Hepatocyte (in vitro differentiated cells): ENCODE measurements at regions not wholly inside any gene's neighbourhood (a gene's known extent, or its start where the extent isn't known, plus 50 kb on each side); places are given as distances from the start of the nearest gene placed in this dataset.

Experiments used
- DNase-seq: peaks from one replicate; pipeline ENCODE4 v3.0.0-alpha.2; 2016; ENCODE audit warnings: low spot score
- H2AFZ ChIP-seq: fragments of 200-600 bp; sonication (generic); 2 replicates; pipeline ENCODE4 v1.6.0; 2016; ENCODE audit warnings: antibody characterized with exemption, mild to moderate bottlenecking
- H3K27ac ChIP-seq: fragments of 200-600 bp; sonication (generic); 2 replicates; pipeline ENCODE4 v1.5.1; 2016; ENCODE audit warnings: mild to moderate bottlenecking
- H3K27me3 ChIP-seq: fragments of 200-600 bp; sonication (generic); 2 replicates; pipeline ENCODE4 v1.6.1; 2016
- H3K36me3 ChIP-seq: fragments of 200-600 bp; sonication (generic); replicated peaks from 2 replicates; pipeline ENCODE4 v1.5.1; 2016; ENCODE audit warnings: low read depth; ENCODE audit not compliant: insufficient read depth
- H3K4me1 ChIP-seq: fragments of 200-600 bp; sonication (generic); 2 replicates; pipeline ENCODE4 v1.5.1; 2016; ENCODE audit warnings: mild to moderate bottlenecking, moderate library complexity; ENCODE audit not compliant: insufficient read depth
- H3K4me2 ChIP-seq: fragments of 200-600 bp; sonication (generic); 2 replicates; pipeline ENCODE4 v1.6.0; 2016
- H3K4me3 ChIP-seq: fragments of 200-600 bp; sonication (generic); 2 replicates; pipeline ENCODE4 v1.5.1; 2016; ENCODE audit warnings: mild to moderate bottlenecking
- H3K79me2 ChIP-seq: fragments of 200-600 bp; sonication (generic); 2 replicates; pipeline ENCODE4 v1.6.0; 2017; ENCODE audit warnings: mild to moderate bottlenecking
- H3K9me2 ChIP-seq: fragments of 200-600 bp; sonication (generic); replicated peaks from 2 replicates; pipeline ENCODE4 v1.6.0; 2017; ENCODE audit warnings: mild to moderate bottlenecking; ENCODE audit not compliant: insufficient read depth
- H3K9me3 ChIP-seq: fragments of 200-600 bp; sonication (generic); 2 replicates; pipeline ENCODE4 v1.5.1; 2016; ENCODE audit warnings: low read depth, mild to moderate bottlenecking
- H4K20me1 ChIP-seq: fragments of 200-600 bp; sonication (generic); 2 replicates; pipeline ENCODE4 v1.6.0; 2016; ENCODE audit warnings: mild to moderate bottlenecking; ENCODE audit not compliant: insufficient read depth, poor library complexity, severe bottlenecking
- CTCF ChIP-seq: fragments of 200-600 bp; sonication (generic); IDR thresholded peaks from 2 replicates; pipeline ENCODE4 v1.5.1; 2016; ENCODE audit warnings: antibody characterized with exemption, mild to moderate bottlenecking; ENCODE audit not compliant: poor library complexity
- EZH2 ChIP-seq: fragments of 200-600 bp; sonication (generic); IDR thresholded peaks from 2 replicates; pipeline ENCODE4 v1.6.1; 2016; ENCODE audit warnings: antibody characterized with exemption, mild to moderate bottlenecking, borderline replicate concordance
- EZH2phosphoT487 ChIP-seq: fragments of 200-600 bp; sonication (generic); IDR thresholded peaks from one replicate; pipeline ENCODE4 v1.6.1; 2018; ENCODE audit warnings: antibody characterized with exemption, mild to moderate bottlenecking, low read depth, moderate library complexity; ENCODE audit not compliant: unreplicated experiment, severe bottlenecking
- WGBS: methylation state at CpG from one replicate; pipeline ENCODE4 v1.1.6; 2016; ENCODE audit warnings: low lambda C conversion rate; ENCODE audit errors: missing lambda C conversion rate; 5-methylcytosine and 5-hydroxymethylcytosine counted together

DNA sequence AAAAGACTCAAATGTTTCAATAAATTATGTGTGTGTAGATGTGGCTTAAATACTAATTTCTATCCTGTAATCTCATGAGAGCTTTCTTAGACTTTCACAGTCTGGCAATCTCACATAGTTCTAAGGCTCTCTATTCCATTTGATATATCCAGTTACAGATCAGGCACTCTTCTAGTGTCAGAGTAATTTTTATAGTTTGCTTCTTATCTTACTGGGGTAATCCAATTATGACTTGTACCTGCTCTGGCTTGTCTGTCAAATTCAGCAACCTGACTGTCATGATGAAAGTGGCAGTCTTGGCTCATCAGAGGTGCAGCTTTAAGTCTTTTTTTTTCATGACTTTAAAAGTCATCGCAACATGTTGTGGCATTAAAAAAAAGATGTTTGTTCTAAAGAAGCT, 513.2 kb upstream of the MAN1A1 start:
- Histone ChIP-seq H4K20me1 (no peaks in the 10 kb centered on the region), H3K4me1 (no peaks in the 10 kb centered on the region), H3K27ac (no peak overlapping the region), H3K79me2 (no peaks in the 10 kb centered on the region), H3K27me3 (no peaks in the 10 kb centered on the region), H3K9me2 (no peaks in the 10 kb centered on the region), H3K4me2 (no peak overlapping the region), H3K36me3 (no peaks in the 10 kb centered on the region), H2AFZ (no peak overlapping the region), H3K9me3 (no peaks in the 10 kb centered on the region), H3K4me3 (no peak overlapping the region)
- 94% methylated on average over 1 of the region's 1 CpG for WGBS
- no peak for TF ChIP-seq EZH2
- TF ChIP-seq CTCF, result no peak
- TF ChIP-seq EZH2phosphoT487, result no peak
- no peak for DNase-seq

- no peak overlapping the region for H3K4me3 ChIP-seq
- WGBS, result 100% methylated on average over 1 of the region's 1 CpG
- no peaks in the 10 kb centered on the region for H3K9me2 ChIP-seq
- no peaks in the 10 kb centered on the region for H3K27me3 ChIP-seq
- H3K9me3 ChIP-seq, result no peaks in the 10 kb centered on the region
- H3K36me3 ChIP-seq, result no peaks in the 10 kb centered on the region
- TF ChIP-seq EZH2, result no peak
- no peak for DNase-seq
- H3K4me2 ChIP-seq, result no peak overlapping the region
- H3K4me1 ChIP-seq, result no peaks in the 10 kb centered on the region
- H3K79me2 ChIP-seq, result no peaks in the 10 kb centered on the region
- no peak overlapping the region for H3K27ac ChIP-seq
- no peak overlapping the region for H2AFZ ChIP-seq
- H4K20me1 ChIP-seq, result no peaks in the 10 kb centered on the region
These were observed 509.3 kb upstream of the MAN1A1 start for GRCh38 chr6:119858901-119859300.

- Histone ChIP-seq H3K4me1 (no peaks in the 10 kb centered on the region), H2AFZ (no peak overlapping the region), H3K79me2 (no peaks in the 10 kb centered on the region), H3K4me2 (no peak overlapping the region), H3K27me3 (no peaks in the 10 kb centered on the region), H3K9me3 (no peaks in the 10 kb centered on the region), H3K4me3 (no peak overlapping the region), H3K36me3 (no peaks in the 10 kb centered on the region), H4K20me1 (no peaks in the 10 kb centered on the region), H3K9me2 (no peaks in the 10 kb centered on the region), H3K27ac (no peak overlapping the region)
- no peak for DNase-seq
- 93% methylated on average over 3 of the region's 3 CpGs for WGBS
- no peak for TF ChIP-seq EZH2phosphoT487
- TF ChIP-seq CTCF, result no peak
- no peak for TF ChIP-seq EZH2
These were observed 506.6 kb upstream of the MAN1A1 start for GRCh38 chr6:119856136-119856535.

- Histone ChIP-seq H3K9me2 (no peaks in the 10 kb centered on the region), H3K4me2 (no peak overlapping the region), H2AFZ (no peak overlapping the region), H3K27me3 (no peaks in the 10 kb centered on the region), H3K27ac (no peak overlapping the region), H3K79me2 (no peaks in the 10 kb centered on the region), H4K20me1 (no peaks in the 10 kb centered on the region), H3K4me1 (peaks cover 10% of the 10 kb centered on the region), H3K4me3 (no peak overlapping the region), H3K36me3 (no peaks in the 10 kb centered on the region), H3K9me3 (no peaks in the 10 kb centered on the region)
- no peak for TF ChIP-seq CTCF
- no peak for TF ChIP-seq EZH2phosphoT487
- TF ChIP-seq EZH2, result no peak
- no peak for DNase-seq
- 90% methylated on average over 2 of the region's 2 CpGs for WGBS
These were observed 499.1 kb upstream of the MAN1A1 start for GRCh38 chr6:119848696-119849095.
